UCSD-AML1 (cell line): ENCODE measurements at regions not wholly inside any gene's neighbourhood (a gene's known extent, or its start where the extent isn't known, plus 50 kb on each side); places are given as distances from the start of the nearest gene placed in this dataset.

Experiments used
- DNase-seq: peaks from one replicate; lab custom pipeline; 2025; ENCODE audit not compliant: unreplicated experiment; lab: John Stamatoyannopoulos, UW

- DNase-seq: no peak
Measured at GRCh38 chr3:106376016-106376570, 507.3 kb upstream of the CBLB start.

GRCh38 chr3:106379251-106379750, 510.5 kb upstream of the CBLB start:
- DNase-seq: no peak

- no peak for DNase-seq
Measured at GRCh38 chr3:106380232-106380631, 511.4 kb upstream of the CBLB start.

- no peak for DNase-seq
Measured at GRCh38 chr3:106381286-106381938, 512.6 kb upstream of the CBLB start.

DNA sequence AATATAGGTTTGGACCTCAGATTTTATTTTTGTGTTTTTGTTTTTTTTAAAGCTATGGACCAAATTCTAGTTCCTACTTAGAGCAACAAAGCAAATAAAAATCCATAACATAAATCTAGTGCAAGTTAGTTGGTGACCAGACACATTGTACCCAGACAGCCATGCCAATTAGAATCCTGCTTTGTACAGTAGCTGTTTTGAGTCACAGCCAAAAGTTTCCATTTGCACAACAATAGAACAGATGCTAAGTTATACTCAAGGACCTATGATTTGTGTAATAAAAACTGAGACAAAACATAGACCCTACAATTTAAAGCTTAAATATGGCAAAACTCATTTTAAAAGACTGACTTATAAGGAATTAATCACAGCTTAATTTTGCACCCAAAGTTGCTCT, 513.1 kb upstream of the CBLB start:
- DNase-seq: no peak

DNA sequence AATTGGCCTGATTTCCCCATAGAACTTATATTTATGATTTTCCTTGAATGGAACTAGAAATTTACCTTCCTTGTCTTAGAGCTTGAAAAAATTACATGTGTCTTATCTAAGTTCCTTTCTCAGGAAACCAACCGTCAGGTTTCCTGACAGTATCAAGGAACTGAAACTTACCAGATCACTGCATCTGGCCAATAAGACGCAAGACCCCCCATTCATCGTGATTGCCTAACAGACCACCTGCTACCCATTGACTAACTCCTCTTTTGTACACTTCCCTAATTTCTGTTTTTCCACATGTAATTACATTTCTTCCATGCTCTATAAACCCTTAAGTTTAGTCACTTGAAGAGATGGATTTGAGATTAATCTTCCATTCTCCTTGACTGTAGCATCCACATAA, 517.2 kb upstream of the CBLB start:
- DNase-seq: no peak

DNA sequence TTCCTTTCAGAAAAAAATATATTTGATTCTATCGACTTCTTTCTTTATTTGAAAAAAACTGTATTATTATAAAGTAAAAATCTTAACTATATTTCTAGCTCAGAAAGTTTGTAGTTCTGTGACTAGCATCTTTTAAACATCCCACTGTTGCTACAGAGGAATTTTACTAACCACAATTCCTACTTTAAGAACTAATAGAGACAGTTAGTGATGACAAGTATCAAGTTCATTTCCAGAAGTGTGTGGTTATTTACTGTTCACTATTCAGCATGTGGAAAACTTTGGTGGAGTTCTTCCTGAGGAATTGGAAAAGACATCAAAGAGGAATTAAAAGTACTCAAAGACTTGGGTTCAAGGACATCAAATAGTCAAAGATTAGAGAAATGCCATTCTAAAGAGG, 524.1 kb upstream of the CBLB start:
- no peak for DNase-seq

DNA sequence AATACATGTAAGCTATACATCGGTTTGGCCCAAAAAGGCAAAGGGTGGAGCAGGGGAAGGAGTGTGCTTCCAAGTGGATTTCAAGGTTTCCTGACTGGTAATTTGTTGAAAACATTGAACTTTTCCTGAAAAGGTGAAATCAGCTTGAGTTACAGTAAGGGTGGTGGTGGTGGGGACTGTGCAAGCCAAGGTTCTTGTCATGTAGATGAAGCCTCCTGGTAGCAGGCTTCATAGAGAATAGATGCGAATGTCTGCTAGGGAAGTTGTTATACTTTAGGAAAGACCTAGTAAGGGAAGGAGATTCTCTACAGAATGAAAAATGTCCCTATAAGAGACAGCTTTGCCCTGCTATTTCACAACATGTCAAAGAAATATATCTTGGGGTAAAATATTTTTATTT, 528.2 kb upstream of the CBLB start:
- no peak for DNase-seq

GRCh38 chr3:106398891-106399600, 530.2 kb upstream of the CBLB start:
- DNase-seq: no peak

DNA sequence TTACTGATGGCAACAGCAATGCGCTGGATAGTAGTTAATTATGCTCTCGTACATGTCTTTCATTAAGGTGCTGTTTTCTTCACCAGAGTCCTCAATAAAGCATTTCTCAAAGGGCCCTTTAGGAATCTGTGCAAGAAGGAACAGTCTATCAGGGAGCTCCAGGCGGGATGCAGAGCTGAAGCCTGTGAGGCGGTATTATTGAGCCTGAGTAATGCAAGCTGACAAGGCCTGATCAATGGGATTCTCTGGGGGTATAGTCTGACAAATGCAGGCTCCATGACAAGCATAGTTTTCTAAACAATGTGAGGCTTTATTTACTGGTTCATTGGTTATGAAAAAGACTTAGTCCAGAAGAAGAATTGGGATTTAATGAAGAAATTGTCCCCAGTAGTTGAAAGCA, 530.9 kb upstream of the CBLB start:
- no peak for DNase-seq

DNA sequence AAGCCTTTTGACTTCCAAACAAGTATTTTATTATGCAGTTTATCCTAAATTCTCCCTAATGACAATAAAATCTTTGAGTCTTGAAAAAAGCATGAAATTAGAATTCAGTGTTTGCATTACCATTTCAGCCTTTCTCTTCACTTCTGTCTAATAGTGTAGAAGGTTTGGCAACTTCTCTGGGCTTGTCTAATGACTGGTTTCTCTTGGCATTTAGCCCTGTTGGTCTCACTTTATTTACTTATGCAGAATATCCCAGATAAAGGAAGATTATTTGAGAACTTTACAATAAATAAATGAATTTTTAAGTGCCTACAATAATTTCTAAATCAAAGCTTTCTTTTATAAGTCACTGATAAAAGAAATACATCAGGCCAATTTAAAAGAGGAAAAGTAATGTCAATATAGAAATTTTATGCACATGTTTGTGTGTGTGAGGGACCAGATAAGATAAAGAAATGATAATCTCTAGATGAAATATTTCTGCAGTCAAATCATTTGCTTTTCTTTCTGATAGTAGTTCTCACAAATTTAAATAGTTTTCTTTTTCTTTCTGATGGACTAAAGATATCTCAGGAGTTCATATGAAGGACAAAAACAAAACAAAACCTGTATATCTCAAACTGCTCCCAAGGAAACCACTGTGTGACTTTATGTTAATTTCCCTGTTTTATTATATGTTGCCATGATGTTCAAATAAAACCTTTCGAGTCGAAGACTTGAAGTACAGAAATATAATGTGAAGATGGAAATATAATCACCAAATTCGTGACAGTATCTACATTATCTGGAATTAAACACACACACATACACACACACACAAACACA, 533.1 kb upstream of the CBLB start:
- DNase-seq: no peak

DNA sequence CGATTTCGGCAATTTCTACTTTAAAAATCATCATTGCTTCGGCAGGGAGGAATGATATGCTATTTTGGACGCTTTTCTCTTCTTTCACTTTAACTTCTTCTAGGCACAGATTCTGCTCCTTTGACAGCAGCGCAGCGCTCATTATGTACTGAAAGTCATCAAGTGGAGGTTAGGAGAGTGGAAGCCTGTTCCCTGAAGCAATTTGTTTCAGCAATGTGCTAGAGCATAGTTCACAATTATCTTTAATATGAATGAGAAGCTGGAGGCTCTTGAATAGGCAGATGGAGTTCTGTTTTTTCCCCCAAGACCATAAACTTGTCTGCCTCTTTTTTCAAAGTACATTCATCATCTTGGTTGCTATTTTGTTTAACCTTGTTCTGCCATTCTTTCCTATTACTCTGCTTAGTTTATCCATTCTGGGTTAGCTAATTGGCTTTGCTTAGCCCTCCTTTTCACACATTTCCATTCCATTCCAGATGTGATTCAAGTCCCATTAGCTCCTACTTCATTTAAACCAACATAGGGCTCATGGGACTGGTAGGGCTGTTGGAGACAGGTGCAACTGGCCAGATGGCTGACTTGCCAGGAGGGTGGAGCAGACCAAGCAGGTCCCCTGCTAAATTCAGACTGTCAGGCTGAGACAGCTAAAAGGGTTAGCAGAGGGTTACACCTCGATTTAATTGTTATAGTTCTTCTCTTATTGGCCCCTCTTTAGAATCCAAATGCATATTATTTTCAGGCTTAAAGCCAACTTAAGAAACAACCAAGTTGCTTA, 534.7 kb upstream of the CBLB start:
- DNase-seq: no peak

DNA sequence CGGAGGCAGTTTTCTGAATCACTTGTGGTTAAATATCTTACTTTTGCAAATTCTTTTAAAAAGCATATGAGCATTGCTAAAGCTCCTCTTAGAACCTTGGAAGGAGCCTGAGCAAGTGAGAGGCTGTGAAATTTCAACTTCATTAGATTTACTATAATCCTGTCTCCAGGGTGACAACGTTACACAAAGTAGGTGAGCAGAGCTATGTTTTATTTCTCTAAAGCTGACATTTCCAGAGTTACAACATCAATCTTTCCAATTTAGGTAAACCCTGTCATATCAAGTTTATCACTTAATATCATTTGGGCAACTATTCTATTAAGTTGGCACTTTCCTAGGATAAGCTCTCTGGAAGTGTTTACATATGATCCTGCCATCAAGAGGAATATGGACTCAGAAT, 544.9 kb upstream of the CBLB start:
- DNase-seq: no peak

GRCh38 chr3:106420628-106421027, 551.8 kb upstream of the CBLB start:
- DNase-seq: no peak

- no peak for DNase-seq
Measured at GRCh38 chr3:106421426-106421825, 552.6 kb upstream of the CBLB start.

DNA sequence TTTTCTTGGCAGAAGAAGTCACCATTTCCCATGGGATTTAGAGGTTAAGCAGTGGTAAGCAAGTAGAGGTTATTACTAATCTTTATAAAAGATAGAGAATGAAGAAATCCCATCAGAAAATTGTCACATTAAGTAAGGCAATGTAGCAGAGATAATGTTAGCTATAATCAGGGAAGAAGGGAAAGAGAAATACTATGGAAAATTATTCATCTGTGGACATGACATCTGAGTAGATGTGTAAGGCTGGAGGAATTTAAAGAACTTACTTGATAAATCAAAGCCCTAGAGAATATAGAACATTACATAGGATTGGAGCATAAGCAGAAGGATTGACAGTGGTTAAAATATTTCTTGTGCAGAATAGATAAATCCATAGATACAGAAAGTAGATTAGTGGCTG, 553.1 kb upstream of the CBLB start:
- no peak for DNase-seq

DNA sequence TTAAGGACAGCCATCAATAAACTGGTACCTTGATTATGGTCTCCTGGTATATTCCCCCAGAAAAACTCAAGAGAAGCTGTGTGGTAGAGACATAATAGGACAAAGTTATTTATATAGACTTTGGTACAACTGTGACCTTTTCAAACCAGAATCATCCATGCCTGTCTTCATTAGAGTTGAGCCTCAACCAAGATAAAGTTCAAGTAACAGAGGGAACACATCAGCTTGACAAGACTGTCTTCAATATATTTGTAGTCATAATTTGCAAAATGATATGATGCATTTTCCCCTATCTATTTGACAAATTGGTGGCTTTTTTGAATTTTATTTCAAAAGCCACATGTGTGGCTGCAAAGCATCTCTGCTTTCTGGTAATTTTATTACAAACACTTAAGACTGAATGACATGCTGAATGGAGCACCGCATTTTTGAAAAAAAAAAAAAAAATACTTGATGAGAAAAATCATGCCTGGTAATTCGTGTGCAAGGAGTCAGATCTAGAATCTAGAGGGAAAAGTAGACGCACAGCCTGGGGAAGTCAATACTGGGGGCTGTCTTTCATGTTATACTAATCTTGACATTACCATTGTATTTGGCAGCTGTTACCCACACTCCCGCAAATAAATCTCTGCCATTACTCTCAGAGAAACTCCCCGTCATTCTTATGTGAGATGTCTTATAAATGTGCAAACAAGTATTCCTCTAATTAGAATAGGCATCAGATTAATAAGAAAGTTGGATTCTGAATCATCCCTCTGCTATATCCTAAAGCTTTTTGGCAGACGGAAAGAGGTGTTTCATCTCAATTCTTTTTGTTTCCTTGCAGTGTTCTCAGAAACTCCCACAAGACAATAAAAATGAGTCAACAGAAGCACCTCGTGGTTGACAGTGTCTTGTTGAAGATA, 554.8 kb upstream of the CBLB start:
- no peak for DNase-seq

DNA sequence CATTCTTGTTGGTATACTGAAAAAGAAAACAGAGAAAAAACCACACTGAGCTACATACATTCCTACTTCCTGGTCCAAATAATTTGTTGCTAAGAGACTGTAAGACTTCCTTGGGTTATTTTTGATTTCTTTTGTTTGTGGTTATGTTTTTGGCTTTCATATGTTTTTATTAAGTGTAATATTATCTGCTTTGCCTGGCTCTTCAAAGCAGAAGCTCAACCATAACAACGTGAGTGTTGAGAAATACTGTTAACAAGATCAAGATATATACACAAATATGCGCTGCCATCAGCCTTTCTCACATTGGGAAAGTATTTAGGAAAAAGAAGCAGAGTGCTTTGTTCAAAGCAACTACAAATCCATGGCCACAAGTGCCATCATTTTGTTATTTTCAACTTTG, 556.2 kb upstream of the CBLB start:
- no peak for DNase-seq

DNA sequence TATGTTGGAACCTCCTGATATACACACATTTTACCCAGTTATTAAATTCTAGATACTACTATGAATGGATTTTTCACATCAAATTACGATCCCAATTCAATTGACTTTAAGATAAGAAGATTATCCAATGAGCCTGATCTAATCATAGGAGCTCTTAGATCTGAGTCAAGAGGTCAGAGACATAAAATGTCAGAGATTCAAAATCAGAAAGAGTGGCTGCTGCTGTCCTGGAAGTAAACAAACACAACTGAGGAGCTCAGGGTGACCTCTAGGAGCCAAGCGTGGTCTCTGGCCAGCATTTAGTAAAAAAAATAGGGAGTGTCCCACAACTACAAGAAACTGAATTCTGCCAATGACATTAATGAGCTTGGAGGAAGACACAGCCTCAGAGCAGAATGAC, 557.1 kb upstream of the CBLB start:
- no peak for DNase-seq

- no peak for DNase-seq
Measured at GRCh38 chr3:106428565-106428994, 559.8 kb upstream of the CBLB start.
